ENCODE measurements at regions not wholly inside any gene's neighbourhood (a gene's known extent, or its start where the extent isn't known, plus 50 kb on each side); places are given as distances from the start of the nearest gene placed in this dataset.
"Not testable (repeated sequence)": the region's sequence is repeated elsewhere in the genome, so short reads cannot be mapped to it uniquely, and the experiment has no call there.

DNA sequence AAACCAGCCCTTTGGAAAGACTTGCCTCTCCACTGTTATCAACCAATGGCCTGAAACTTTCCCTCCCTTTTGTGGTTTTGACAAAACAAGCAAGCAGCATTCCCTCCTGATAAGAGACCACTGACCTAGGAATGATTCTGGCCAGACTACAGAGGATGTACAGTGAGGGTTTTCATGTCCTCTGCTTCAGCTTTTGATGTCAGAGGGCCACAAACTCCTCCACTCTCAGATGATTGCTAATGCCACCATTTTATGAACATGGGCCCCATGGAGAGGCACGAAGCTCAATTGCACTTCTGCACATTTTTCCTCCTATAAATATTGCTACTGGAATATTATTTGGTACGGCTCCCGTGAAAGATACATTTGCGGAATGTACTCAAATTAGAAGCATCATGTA lies 61.5 kb downstream of the PPIAL4A start:
- TF ChIP-seq, protein P1, sequence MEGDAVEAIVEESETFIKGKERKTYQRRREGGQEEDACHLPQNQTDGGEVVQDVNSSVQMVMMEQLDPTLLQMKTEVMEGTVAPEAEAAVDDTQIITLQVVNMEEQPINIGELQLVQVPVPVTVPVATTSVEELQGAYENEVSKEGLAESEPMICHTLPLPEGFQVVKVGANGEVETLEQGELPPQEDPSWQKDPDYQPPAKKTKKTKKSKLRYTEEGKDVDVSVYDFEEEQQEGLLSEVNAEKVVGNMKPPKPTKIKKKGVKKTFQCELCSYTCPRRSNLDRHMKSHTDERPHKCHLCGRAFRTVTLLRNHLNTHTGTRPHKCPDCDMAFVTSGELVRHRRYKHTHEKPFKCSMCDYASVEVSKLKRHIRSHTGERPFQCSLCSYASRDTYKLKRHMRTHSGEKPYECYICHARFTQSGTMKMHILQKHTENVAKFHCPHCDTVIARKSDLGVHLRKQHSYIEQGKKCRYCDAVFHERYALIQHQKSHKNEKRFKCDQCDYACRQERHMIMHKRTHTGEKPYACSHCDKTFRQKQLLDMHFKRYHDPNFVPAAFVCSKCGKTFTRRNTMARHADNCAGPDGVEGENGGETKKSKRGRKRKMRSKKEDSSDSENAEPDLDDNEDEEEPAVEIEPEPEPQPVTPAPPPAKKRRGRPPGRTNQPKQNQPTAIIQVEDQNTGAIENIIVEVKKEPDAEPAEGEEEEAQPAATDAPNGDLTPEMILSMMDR (IDR thresholded peaks at IDR 0.05), result not testable (repeated sequence)
- TF ChIP-seq POLR2A, POLR2AphosphoS5 (IDR thresholded peaks at IDR 0.05): not testable (repeated sequence)

All from prostate gland (tissue), 2 donors.